Daoy (cell line): ENCODE measurements at regions not wholly inside any gene's neighbourhood (a gene's known extent, or its start where the extent isn't known, plus 50 kb on each side); places are given as distances from the start of the nearest gene placed in this dataset.

ENCODE experiments used
- DNase-seq: peaks from one replicate; pipeline ENCODE4 v3.0.0-alpha.2; 2015; ENCODE audit warnings: low read depth

DNA sequence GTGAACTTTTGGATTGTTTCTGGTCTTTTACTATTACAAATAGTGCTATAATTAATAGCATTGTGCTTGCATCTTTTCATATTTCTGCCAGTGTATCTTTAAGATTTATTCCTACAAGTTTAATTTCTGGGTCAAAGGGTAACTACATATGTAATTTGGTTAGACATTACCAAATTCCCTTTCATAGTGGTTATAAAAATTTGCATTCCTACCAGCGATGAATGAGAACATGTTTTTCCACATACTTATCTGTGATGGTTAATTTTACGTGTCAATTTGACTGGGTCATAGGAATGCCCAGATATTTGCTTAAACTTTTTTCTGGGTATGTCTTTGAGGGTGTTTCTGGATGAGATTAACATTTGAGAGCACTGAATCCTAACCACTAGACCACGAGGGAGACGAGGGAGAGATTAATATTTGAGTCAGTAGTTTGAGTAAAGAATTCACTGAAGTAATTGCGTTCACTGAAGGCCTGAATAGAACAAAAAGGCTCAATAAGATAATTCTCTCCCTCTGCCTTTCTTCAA, 132.3 kb upstream of the NEO1 start:
- DNase-seq = no peak

DNA sequence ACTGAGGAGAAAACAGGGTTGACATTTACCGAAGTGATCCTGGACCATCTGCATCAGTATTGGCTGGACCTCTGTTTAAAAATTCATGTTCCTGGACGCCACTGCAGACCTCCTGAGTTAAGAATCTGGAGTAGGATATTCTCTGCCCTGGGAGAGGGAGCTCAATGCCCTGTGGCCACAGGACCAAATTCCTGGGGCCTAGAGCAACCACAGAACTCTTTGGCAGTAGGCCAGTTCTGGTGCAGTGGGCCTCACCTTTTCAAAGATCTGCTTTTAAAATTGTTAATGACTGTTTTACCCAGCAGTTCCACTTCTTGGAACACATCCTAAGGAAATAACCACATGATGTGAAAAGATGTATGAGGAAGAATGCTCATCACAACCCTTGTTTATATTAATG, 133.3 kb upstream of the ADPGK start:
- peak; percentile 46 for DNase-seq

DNA sequence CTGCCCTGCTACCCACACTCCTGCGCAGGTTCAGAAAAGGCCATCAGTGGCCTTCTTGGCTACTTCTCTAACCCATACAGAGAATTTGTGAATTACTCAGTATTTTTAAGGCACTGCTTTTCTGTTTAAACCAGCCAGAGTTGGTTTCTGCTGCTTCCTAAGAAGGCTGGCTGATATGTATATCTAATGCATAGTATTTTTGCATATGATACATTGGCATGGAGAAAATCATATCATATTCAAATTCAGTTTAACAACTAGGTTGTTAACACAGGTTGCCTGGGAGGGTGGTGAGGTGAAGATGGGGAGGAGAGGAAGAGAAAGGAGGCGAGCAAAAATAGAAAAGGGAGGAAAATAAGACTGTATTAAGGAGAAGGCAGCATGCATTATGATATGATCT, 132.8 kb upstream of the ADPGK start:
- no peak for DNase-seq

DNA sequence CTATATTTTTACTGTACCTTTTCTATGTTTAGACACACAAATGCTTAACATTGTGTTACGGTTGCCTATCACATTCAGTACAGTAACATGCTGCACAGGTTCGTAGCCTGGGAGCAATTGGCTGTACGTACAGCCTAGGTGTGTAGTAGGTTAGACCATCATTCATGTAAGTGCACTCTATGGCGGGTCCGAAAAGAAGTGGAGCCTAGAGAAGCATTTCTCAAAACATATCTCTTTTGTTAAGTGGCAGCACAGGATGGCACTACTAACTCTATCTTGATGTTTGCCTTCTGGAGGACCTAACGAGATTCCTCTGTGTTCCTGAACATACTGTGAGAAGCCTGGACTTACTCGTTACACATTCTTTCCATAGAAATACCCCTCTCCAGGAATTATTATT, 132.3 kb upstream of the ADPGK start:
- DNase-seq = no peak

DNA sequence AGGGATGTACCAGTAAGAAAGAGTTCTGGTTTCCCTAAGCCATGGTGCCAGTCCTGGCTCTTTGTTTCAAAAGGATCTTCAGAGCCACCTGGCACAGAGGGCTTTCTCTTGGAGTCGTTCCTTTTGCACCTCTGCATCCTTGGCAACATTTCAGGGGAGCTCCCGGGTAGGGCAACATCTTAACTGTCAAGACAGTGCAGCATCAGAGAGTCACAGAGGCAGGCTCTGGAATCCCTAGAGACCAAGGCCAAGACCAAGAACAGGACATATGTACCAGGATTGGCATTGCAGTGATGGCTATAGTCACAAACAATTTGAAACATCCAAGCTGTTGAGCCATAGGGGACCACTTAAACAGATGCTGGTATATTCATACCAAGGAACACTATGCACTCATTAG, 129.4 kb upstream of the ADPGK start:
- DNase-seq = no peak

DNA sequence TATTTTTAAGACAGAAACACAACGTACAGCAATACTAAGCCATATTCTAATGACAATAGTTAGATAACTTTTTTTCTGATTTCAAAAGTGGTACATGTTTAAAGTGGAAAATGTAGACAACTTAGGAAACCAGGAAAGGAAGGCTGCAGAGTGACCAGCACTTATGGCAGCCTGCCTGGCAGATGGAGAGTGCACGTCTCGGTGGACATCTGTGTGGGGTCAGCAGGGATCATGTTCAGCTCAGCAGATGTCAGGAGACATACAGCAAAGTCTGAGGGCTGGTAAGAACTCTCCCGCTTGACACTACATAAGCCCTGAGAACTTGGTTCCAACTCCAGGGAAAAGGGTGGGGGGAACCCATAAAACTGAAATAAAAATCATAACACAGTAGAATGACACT, 128.6 kb upstream of the ADPGK start:
- DNase-seq = no peak

DNA sequence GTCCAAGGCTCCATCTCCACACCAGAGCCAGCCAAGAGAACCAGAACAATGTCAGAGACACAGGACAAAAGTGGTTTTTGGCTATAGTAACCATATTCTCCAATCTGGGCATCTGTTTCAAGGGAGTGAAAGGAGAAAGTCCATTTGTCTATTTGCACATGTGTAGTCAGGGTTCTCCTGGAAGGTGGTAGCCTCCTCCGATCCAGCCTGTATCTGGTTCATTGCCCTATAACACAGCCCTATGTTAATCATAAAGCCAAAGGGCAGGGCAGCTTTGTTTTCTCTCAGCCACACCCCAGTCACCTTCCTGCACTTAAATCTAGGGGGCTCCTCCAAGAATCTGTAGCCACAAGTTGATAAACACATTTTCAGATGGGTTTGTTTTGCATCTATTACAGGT, 128.1 kb upstream of the ADPGK start:
- no peak for DNase-seq

DNA sequence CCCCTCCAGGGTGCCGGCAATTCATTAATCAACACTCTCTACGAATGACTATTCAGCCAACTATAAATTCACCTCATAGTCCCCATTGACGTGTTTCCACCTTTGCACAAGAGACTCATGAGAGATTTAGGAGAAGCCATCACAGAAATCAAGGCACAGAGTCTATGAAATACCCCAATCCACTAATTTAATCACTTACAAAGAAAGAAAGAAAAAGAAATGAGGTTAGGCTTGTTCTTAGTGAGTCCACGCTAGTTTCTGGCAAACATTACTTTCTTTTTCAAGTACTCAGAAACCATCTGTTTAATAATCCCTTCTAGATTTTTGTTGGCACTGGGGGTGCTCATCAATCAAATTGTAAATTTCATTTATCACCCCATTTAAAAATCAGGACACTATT, 125.2 kb upstream of the ADPGK start:
- DNase-seq = no peak

DNA sequence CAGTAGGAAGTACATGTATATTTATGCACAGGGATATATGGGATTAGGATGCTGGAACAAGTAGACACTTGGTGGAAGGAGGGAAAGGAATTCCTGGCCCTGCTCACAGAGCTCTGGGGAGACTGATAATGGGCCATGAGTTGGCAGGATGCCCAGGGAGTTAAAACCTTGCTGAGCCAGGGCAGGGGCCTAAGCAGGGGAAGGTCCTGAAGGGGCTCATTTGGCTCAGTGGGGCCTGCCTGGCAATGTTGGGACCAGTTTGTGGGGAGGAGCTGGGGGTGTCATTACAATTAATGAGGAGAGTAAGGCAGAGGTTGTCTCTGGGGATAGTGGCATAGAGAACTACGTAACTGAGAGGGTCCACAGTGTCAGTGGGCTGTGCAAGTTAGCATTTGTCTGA, 124.2 kb upstream of the ADPGK start:
- no peak for DNase-seq

DNA sequence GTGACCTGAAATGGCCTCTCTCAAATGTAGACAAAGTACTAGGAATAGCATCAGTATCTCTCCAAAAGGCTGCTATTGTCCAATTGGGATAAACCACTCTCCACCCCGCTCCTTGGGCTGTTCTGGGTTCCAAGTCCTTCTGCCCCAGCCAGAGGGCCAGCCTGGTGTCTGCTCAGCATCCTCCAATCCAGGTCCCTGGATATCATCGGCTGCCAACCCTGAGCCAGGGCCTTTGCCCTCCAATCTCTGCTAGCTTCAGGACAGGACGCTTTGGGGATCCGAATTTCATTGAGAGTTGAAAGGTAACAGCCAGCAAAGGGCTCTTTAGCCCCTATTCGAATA, 119.3 kb upstream of the ADPGK start:
- no peak for DNase-seq

DNA sequence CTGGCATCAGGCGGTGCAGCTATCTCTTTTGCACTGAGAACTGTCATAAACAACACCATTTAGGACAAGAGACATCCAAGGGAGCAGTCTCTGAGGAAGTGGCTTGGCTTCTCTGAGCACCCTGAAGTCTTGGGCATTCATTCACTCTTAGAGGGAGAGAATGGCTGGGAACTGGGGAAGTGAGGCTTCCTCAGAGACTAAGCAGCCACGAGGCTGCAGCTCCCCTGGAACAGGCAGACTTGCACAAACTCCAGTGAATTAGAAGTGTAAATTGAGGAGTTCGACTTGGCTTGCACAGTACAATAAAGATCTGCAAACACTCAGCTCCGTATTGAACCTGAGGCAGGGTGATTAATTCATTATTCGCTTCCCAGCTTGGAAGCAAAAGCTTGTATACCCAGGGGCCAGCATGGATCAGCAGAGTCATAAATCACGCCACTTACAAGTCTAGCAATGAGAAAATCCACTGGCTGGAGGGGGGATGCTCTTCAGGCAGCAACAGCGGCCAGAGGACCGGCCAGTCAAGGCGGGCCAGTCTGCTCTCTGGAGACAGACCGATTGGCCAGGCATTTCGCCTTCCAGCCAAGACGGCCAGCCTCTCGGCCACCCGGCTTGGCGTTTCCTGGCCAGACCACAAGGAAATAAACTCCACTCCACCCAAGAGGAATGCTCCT, 118.8 kb upstream of the ADPGK start:
- peak; percentile 15 for DNase-seq

DNA sequence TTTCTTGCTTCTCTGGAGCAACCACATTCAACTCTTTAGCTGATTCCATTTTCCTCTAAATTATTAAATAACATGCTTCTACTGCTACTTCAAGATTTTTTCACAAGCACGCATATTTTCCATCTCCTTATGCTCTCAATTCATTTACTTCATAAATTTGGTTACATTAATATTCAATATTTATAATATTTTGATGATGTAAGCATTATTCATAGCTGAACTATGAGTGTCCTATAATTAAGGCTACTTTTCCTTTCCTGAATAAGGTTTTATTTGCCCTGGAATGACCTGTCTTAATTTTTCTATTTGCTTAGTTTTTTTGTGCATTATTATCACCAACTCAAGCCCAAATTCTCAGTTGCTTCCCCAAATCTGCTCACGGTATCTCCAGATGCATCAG, 109.4 kb upstream of the ADPGK start:
- no peak for DNase-seq

DNA sequence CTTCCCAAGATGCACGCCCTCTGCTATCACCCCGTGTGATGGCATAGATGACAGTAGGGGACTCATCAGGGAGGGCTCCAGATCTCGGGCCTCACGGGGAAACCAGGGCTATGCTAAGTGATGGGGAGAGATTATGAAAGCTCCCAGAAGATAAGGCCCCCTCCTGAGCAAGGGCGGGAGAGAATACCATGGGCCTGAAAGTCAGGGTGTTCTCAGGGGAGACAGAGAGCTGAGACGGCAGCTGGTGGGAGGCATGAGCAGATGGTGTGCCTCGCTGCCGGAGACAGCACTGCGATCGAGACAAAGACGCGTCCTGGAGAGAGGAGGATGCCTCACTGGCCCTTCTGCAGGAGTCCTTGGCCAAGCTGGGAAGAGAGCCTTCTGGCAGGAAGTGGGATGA, 106.5 kb upstream of the ADPGK start:
- DNase-seq = no peak

DNA sequence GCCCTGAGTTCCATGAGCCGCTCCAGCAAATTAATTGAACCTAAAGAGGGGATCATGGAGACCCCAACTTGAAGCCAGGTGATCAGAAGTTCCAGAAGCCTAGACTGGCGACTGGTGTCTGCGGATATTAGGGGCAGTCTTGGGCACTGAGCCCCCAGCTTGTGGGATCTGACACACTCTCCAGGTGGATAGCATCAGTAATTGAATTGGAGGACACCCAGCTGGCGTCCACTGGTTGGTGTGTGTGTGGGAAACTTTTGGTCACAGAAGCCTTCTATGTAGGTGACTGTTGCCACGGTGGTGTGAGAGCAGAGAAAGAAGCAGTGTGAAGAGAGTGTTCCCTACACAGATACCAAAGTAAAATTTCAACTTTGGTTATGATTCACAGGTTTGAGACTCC, 106.0 kb upstream of the ADPGK start:
- no peak for DNase-seq

DNA sequence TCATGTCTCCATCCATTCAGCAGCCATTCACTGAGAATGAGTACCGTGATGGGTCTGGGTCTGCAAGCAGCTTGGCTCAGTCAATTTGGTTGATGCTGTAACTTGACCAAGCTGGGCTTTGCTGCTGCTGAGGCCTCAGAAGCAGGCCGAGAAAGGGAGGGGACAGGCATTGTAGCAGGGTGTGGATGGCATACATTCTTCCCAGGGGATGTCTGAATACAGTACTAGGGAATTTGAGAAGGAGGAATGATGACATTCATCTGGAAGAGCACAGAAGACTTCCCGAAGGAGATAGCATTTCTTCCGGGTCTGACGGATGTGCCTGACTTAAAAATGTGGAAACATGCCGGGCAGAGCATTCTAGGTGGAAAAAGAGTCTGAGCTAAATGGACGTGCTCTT, 105.3 kb upstream of the ADPGK start:
- no peak for DNase-seq

DNA sequence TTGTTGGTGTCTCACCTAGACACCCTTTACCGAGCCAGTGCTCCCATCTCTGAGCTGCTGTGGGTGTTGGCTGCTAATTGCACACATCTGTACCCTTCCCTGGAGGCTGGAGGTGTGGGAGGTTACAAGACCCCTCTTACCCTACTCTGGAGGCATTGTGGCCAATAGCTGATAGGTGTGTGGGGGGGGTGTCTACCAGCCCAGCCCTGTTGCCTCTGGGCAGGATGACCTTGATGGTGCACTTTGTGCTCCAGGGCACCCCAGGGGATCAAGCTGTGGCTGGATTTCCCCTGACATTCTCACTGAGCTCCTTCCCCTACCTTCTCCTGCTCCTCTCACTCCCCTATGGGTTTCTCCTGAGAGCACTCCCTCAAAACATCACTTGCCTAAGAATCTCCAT, 104.7 kb upstream of the ADPGK start:
- DNase-seq = no peak

DNA sequence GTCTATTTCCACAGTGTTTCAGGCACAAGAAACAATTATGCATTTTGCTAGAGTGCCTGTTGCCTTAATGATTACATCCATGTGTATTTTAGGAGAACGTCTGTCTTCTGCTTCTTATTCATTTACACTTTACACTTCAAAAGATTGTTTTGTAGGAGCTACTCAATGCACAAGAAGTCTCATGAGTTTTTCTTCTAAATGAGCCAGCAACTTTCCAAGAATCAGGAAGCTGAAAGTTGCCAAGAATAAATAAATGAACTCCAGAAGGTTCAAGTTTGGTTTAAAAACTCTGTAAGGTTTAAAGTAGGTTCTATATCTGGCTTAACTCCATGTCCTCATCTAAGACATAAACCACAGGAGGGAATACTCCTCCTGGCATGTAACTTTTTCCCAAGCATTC, 103.8 kb upstream of the ADPGK start:
- no peak for DNase-seq

DNA sequence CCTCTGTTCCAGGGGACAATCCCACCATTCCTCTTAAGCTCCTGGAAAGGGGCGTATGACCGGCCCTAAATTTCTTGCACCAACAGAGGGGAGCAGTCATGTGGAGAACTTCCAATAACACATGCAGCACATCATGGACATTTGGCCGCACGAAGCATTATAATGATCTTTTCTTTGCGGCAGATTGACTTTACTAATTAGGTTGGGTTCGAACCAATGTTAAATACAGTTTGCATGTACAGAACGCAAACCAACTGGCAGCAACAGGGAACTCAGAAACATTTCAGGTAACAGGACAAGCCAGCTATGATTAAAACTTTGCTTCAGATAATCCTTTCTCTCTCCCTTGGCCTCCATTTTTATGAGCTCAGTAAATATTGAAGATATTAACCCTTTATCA, 100.8 kb upstream of the ADPGK start:
- no peak for DNase-seq

DNA sequence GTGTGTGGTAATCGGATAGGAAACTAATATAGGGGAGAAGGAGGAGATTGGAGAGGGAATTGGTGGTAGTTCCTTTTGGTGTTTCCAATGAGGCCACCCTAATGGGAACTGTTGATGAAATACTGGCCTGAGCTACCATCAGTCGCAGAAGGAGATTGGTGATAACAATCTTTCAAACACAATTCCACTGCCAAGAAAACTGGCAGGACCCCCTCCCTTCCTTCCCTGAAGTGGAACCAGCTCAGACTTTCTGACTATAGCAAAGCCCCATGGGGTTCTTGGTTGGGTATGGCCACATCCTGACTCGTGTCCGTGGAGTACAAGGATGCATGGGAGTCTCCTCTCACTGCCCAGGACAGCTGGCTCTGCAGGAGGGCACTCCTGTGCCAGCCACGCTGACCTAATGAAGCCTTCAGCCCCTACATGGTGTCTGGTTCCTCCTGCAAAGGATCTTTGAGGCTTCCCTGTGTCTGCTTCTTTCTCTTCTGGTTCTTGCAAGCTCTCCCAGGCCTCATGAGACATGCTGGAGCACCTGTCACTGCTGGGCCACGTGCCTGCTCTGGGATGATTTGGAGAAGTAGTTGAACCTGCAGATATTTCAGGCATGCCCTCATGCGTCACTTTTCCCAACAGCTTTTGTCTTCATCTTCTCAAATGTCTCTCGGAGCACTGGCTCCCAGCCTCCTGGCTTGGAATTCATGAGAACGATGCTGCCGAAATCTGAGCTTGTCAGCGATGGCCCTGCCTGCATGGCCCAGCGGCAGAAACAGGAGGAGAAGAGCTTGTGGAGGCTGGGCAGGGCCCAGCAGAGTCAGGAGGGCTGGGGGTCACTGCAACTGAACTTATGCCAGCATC, 90.0 kb upstream of the ADPGK start:
- DNase-seq = no peak

DNA sequence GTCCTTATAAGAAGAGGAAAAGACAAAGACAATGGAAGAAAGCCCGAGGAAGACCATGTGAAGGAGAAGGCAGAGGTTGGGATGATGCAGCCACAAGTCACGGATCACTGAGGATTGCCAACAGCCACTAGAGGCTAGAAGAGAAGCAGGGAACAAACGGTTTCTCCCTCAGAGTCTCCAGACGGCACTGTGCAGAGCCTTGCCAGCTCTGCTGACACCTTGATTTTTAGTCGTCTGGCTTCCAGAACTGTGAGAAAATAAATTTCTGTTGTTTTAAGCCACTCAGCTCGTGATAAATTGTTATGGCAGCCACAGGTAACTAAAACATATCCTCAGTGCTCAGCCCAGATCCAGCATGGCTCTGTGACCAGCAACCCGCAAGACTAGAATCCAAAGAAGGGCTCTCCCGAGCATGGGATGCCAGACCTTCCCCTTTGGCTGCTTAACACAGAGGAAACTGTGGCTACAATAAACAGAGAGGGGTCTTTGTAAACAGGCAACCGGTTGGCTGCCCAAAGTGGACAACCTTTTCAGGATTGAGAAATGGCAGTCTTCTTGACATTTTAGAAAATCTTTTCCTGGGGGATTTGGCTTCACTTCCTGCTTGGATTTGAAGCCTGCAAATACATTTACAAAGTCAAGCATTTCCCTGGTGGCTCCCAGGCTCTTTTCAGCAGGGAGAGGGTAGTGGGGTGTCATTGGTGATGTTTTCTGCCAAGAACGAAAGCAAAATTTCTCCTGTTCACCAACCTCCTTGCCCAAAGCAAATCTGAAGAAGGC, 88.7 kb upstream of the ADPGK start:
- DNase-seq = no peak

DNA sequence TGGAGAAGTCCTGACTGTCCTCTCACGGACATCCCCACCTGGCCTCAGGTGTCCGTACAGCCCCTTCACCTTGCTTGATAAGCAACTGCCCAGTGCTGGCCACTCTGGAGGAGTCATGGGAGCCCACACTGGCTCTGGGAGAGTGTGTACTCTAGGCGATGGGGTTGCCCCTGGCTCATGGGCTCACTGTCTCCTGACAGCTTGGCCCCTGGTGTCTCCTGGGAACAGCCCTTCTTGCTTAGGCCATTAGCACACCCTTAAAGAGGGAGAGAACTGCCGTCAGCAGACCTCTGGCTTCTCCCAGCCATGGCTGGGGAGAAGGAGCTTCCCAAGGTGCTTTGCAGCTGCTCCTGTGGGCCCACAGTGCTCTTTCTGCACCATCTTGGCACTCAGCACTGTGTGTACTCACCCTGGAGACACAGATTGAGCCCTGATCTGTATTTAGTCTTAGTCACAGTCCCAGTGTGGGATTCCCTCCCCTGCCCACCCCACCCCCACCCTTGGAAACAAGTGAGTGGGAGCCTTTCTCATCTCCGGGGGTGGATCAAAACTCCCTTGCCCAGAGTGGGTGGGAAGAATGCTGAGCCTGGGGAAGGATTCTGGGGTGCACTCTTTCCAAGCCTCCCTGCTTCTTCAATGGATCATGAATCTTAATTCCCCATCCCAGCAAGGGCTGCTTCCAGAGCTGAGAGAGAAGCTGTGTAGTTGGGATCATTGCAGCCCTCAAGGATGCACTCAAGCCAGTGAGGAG, 83.5 kb upstream of the ADPGK start:
- no peak for DNase-seq

DNA sequence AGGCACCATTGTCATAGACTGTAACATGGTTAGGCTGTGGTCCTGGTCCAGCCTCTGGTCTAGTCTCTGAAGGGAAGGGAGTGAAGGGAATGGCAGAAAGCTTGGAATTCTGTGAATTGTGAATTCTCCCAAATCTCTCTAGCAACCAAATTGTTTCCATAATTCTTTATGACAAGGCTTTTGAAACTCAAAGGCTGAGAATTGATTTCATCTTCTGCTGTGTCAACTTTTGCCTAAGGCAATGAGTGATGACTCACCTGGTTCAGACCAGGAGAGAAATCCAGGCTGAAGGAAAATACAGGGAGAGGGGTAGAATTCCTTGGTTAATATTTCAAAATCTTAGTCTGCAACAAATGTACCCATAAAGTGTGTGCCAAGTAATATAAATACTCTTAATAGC, 82.6 kb upstream of the ADPGK start:
- peak; percentile 37 for DNase-seq
